HepG2 (cell line): ENCODE measurements at regions not wholly inside any gene's neighbourhood (a gene's known extent, or its start where the extent isn't known, plus 50 kb on each side); places are given as distances from the start of the nearest gene placed in this dataset.

Experiments used
- ATAC-seq: fragments of 200-7000 bp; cut with Tn5 transposase; 3 replicates; pipeline ENCODE4 v1.9.1; 2020; ENCODE audit warnings: mild to moderate bottlenecking, moderate library complexity
- BruUV-seq: library from RNA; stranded (reverse); fragments of 400-500 nt; replicated peaks from 2 replicates; lab custom pipeline; 2021; lab: Mats Ljungman, UMichigan
- CTCF ChIA-PET: fragments of 300-600 bp; formaldehyde crosslinking; extraction: SDS; loops from one replicate; lab custom pipeline; 2021; ENCODE audit warnings: low total read pairs, inconsistent platforms, low intra/inter-chr PET ratio; lab: Yijun Ruan, JAX
- POLR2A ChIA-PET: fragments of 350-600 bp; sonication (Branson Sonifier 250); formaldehyde crosslinking; loops from one replicate; lab custom pipeline; 2020; ENCODE audit warnings: antibody characterized with exemption, inconsistent platforms; lab: Yijun Ruan, JAX
- DNase-seq: peaks from one replicate; pipeline ENCODE4 v3.0.0-alpha.2; 2015; ENCODE audit warnings: low spot score
- FAIRE-seq: peaks from 3 replicates; lab custom pipeline; 2011; peaks lifted over from hg19 to GRCh38; lab: Jason Lieb, UNC
- H2AFZ ChIP-seq: one replicate; pipeline ENCODE4 v1.6.1; 2011; ENCODE audit warnings: low read length, inconsistent platforms
- H3K27ac ChIP-seq: fragments of 300-600 bp; 3 replicates; pipeline ENCODE4 v1.8.0; 2011; ENCODE audit warnings: mixed run types, mild to moderate bottlenecking, mixed read lengths, low read length, inconsistent platforms; ENCODE audit not compliant: insufficient read depth; ENCODE audit errors: extremely low read length
- H3K27me3 ChIP-seq, 2 experiments: fragments of 200-600 bp in 1 of 2; 2 replicates in 1 of 2; 3 replicates in 1 of 2; pipeline versions ENCODE4 v1.6.0 to v1.8.0; 2011; ENCODE audit warnings: low read length in 2 of 2, mild to moderate bottlenecking in 2 of 2, moderate library complexity in 2 of 2, inconsistent platforms in 1 of 2; ENCODE audit not compliant: insufficient read depth in 2 of 2, control insufficient read depth in 1 of 2
- H3K36me3 ChIP-seq, 2 experiments: fragments of 200-600 bp in 1 of 2; replicated peaks in 1 of 2; 2 replicates in 1 of 2; 3 replicates in 1 of 2; pipeline versions ENCODE4 v1.5.1 to v1.8.0; 2011; ENCODE audit warnings: low read length in 2 of 2, inconsistent platforms in 1 of 2; ENCODE audit not compliant: insufficient read depth in 2 of 2, control insufficient read depth in 1 of 2
- H3K4me1 ChIP-seq: 2 replicates; pipeline ENCODE4 v1.5.1; 2012; ENCODE audit warnings: low read length, inconsistent platforms; ENCODE audit not compliant: insufficient read depth
- H3K4me2 ChIP-seq: 2 replicates; pipeline ENCODE4 v1.6.0; 2011; ENCODE audit warnings: low read depth, low read length, inconsistent platforms
- H3K4me3 ChIP-seq, 3 experiments: fragments of 200-600 bp in 1 of 3; sonication (generic), shearing (Covaris generic) in 1 of 3; replicated peaks in 1 of 3; 2 replicates each; pipeline ENCODE4 v1.5.1; 2011 to 2016; ENCODE audit warnings: low read length in 3 of 3, inconsistent platforms in 2 of 3, low read depth in 2 of 3, mild to moderate bottlenecking in 2 of 3, control low read depth in 1 of 3, mixed read lengths in 1 of 3; ENCODE audit not compliant: insufficient read depth in 1 of 3
- H3K79me2 ChIP-seq: one replicate; pipeline ENCODE4 v1.6.1; 2011; ENCODE audit warnings: low read length, inconsistent platforms; ENCODE audit not compliant: insufficient read depth
- H3K9ac ChIP-seq: 2 replicates; pipeline ENCODE4 v1.6.0; 2011; ENCODE audit warnings: mild to moderate bottlenecking, low read depth, low read length, inconsistent platforms; ENCODE audit not compliant: insufficient read depth
- H3K9me3 ChIP-seq: 2 replicates; pipeline ENCODE4 v1.5.1; 2012; ENCODE audit warnings: mild to moderate bottlenecking, low read length
- H4K20me1 ChIP-seq: 2 replicates; pipeline ENCODE4 v1.6.0; 2011; ENCODE audit warnings: inconsistent platforms, mild to moderate bottlenecking, low read length, moderate library complexity; ENCODE audit not compliant: insufficient read depth
- DNMT1 ChIP-seq: sonication (generic); formaldehyde crosslinking; IDR thresholded peaks from 2 replicates; pipeline ENCODE4 v1.5.1; 2020; ENCODE audit warnings: mild to moderate bottlenecking, missing genetic modification reagents
- JUND ChIP-seq: sonication (generic); formaldehyde crosslinking; IDR thresholded peaks from 2 replicates; pipeline ENCODE4 v1.8.0; 2022; ENCODE audit warnings: mild to moderate bottlenecking, missing genetic modification reagents
- NR2F6 ChIP-seq, 2 experiments: IDR thresholded peaks; 2 replicates each; pipeline ENCODE4 v1.6.1; 2016; ENCODE audit warnings: antibody characterized with exemption in 1 of 2, mild to moderate bottlenecking in 1 of 2
- RFX3 ChIP-seq: IDR thresholded peaks from 2 replicates; pipeline ENCODE4 v1.6.1; 2016; ENCODE audit warnings: missing biosample characterization, missing genetic modification reagents
- SCMH1 ChIP-seq: sonication (generic); formaldehyde crosslinking; IDR thresholded peaks from 2 replicates; pipeline ENCODE4 v1.9.0; 2021; ENCODE audit warnings: missing genetic modification reagents, mild to moderate bottlenecking, borderline replicate concordance
- SRY ChIP-seq: sonication (generic); formaldehyde crosslinking; IDR thresholded peaks from 2 replicates; pipeline ENCODE4 v1.8.0; 2022; ENCODE audit warnings: mild to moderate bottlenecking, missing genetic modification reagents
- THAP9 ChIP-seq: sonication (generic); formaldehyde crosslinking; IDR thresholded peaks from 2 replicates; pipeline ENCODE4; 2020; ENCODE audit warnings: missing genetic modification reagents, mild to moderate bottlenecking, borderline replicate concordance
- ZBTB3 ChIP-seq: sonication (generic); formaldehyde crosslinking; IDR thresholded peaks from 2 replicates; pipeline ENCODE4 v1.4.0; 2020; ENCODE audit warnings: low read depth, mild to moderate bottlenecking, moderate library complexity, missing genetic modification reagents, borderline replicate concordance
- ZNF282 ChIP-seq: fragments of 450-650 bp; IDR thresholded peaks from 2 replicates; pipeline ENCODE4 v1.6.1; 2018; ENCODE audit not compliant: partially characterized antibody
- ZNF761 ChIP-seq: sonication (generic); formaldehyde crosslinking; conservative IDR thresholded peaks from 2 replicates; pipeline ENCODE4 v1.4.0; 2020; ENCODE audit warnings: mild to moderate bottlenecking, missing genetic modification reagents
- ZNF770 ChIP-seq: sonication (generic); formaldehyde crosslinking; IDR thresholded peaks from 2 replicates; pipeline ENCODE4 v1.5.0; 2020; ENCODE audit warnings: mild to moderate bottlenecking, missing genetic modification reagents
- ZSCAN12 ChIP-seq: sonication (generic); formaldehyde crosslinking; IDR thresholded peaks from 2 replicates; pipeline ENCODE4 v1.9.0; 2021; ENCODE audit warnings: mild to moderate bottlenecking, missing genetic modification reagents
- WGBS: methylation state at CpG from one replicate; pipeline ENCODE4 v1.1.6; 2017; ENCODE audit warnings: low lambda C conversion rate; 5-methylcytosine and 5-hydroxymethylcytosine counted together
- in situ Hi-C: cut with HindIII; loops from 2 replicates; pipeline ENCODE4 v1.10.0; 2017; ENCODE audit warnings: low pct_unique_long_range_greater_than_20kb; ENCODE audit not compliant: extremely low pct_ligation_motif_present
- intact Hi-C: fragments of 100-400 bp; cut with micrococcal nuclease; formaldehyde crosslinking; loops from one replicate; pipeline ENCODE4 v1.10.0; 2022; ENCODE audit not compliant: unreplicated experiment

- ATAC-seq (no peak), DNase-seq (no peak), FAIRE-seq (no peak)
- in situ Hi-C loops, result no loop called here
- Histone ChIP-seq H3K4me2 (no peak overlapping the region), H3K9ac (no peak overlapping the region), H3K36me3 (no peaks in the 10 kb centered on the region), H2AFZ (no peak overlapping the region), H3K27me3 (no peaks in the 10 kb centered on the region), H3K79me2 (no peaks in the 10 kb centered on the region), H3K9me3 (no peaks in the 10 kb centered on the region; the same call in 1 of the 2 replicates), H3K4me1 (no peaks in the 10 kb centered on the region), H3K27ac (no peak overlapping the region), H3K4me3 (no peak overlapping the region), H4K20me1 (no peaks in the 10 kb centered on the region)
- ChIA-PET POLR2A (no interaction called here), CTCF (no interaction called here)
- no TSS peak for BruUV-seq
- TF ChIP-seq ZBTB3 (CRISPR knock-in tag) (no peak), RFX3 (CRISPR knock-in tag) (no peak), ZNF761 (CRISPR knock-in tag) (no peak), JUND (no peak), THAP9 (CRISPR knock-in tag) (no peak), ZSCAN12 (CRISPR knock-in tag) (no peak), DNMT1 (CRISPR knock-in tag) (no peak), SRY (CRISPR knock-in tag) (no peak), SCMH1 (no peak), ZNF770 (no peak), NR2F6 (IDR thresholded peaks at IDR 0.05) (no peak), NR2F6 (CRISPR knock-in tag; IDR thresholded peaks at IDR 0.05) (no peak), ZNF282 (no peak)
- 3% methylated on average over 3 of the region's 3 CpGs for WGBS
- intact Hi-C loops, result no loop called here
Observed at GRCh38 chrX:10379878-10380277, 223.1 kb downstream of the CLCN4 start.
